DMS114 treated with DMSO at 0.1 percent for 48 hours (cell line): ENCODE measurements at regions not wholly inside any gene's neighbourhood (a gene's known extent, or its start where the extent isn't known, plus 50 kb on each side); places are given as distances from the start of the nearest gene placed in this dataset.
A peak's percentile ranks its signal among the peaks of the same experiment; 100 is the strongest.
"Not testable (repeated sequence)": the region's sequence is repeated elsewhere in the genome, so short reads cannot be mapped to it uniquely, and the experiment has no call there.

Experiments
- DNase-seq: peaks from one replicate; lab custom pipeline; 2025; ENCODE audit not compliant: unreplicated experiment; lab: John Stamatoyannopoulos, UW

GRCh38 chr4:56575820-56576429 lies 70.3 kb downstream of the ARL9 start:
- peak; percentile 28 for DNase-seq

- DNase-seq: not testable (repeated sequence)
Measured at GRCh38 chr4:56592417-56592816, 86.8 kb downstream of the ARL9 start.
